ENCODE measurements at regions not wholly inside any gene's neighbourhood (a gene's known extent, or its start where the extent isn't known, plus 50 kb on each side); places are given as distances from the start of the nearest gene placed in this dataset.

- H3K27me3 ChIP-seq (ENCODE audit: control insufficient read depth in 1 of 2, insufficient read depth in 2 of 2, low read length in 2 of 2) = peaks cover 49 to 93% of the 10 kb centered on the region in 2 experiments
- ChIA-PET POLR2A (interaction anchor here (0.7 kb wide), 1 partner anchor 131 kb away, joined by 3 read pairs; the partner anchor contains the start of gene DPYD), CTCF (interaction anchor here (0.7 to 2.1 kb wide), 6 partner anchors 8 to 1087 kb away, joined by 3 to 8 read pairs (median 4); no protein-coding TSS in a partner anchor)
- peaks cover 41% of the 10 kb centered on the region for H3K4me1 Mint-ChIP-seq (ENCODE audit: low read depth)
- intact Hi-C loops (cut with DNase I, micrococcal nuclease) = loop anchor here (1.0 to 10.0 kb wide), 7 partner anchors 293 to 1814 kb away; no protein-coding TSS in a partner anchor
- H3K4me3 Mint-ChIP-seq = no peak overlapping the region
- no peak overlapping the region for H3K27ac ChIP-seq (ENCODE audit: low read depth in 1 of 2, low read length in 2 of 2)
- H3K9me3 ChIP-seq (ENCODE audit: control insufficient read depth in 1 of 2, insufficient read depth in 1 of 2, low read length in 2 of 2) = peaks cover 0 to 19% of the 10 kb centered on the region in 2 experiments
- no peaks in the 10 kb centered on the region for H3K36me3 ChIP-seq (ENCODE audit: insufficient read depth, low read length)
- DNase-seq = peak; percentile 54 to 81 (median 66)
- H3K9me3 Mint-ChIP-seq = peaks cover 2% of the 10 kb centered on the region
- no peaks in the 10 kb centered on the region for H3K36me3 Mint-ChIP-seq (ENCODE audit: low read depth)
- H3K27me3 Mint-ChIP-seq = peaks cover 98% of the 10 kb centered on the region
- TF ChIP-seq CTCF (IDR thresholded peaks at IDR 0.05) = peak; percentile 94
- H3K27ac Mint-ChIP-seq = no peak overlapping the region
- H3K4me1 ChIP-seq (ENCODE audit: insufficient read depth, low read length) = peaks cover 31% of the 10 kb centered on the region
- ATAC-seq (ENCODE audit: poor library complexity) = peak; percentile 43
- H3K4me3 ChIP-seq (ENCODE audit: low read length) = no peak overlapping the region
These were observed 130.3 kb upstream of the DPYD start for GRCh38 chr1:98051065-98051675.

- peaks cover 2% of the 10 kb centered on the region for H3K9me3 Mint-ChIP-seq
- Histone ChIP-seq H3K4me1 (ENCODE audit: insufficient read depth, low read length) (peaks cover 46% of the 10 kb centered on the region), H3K27ac (ENCODE audit: low read depth in 1 of 2, low read length in 2 of 2) (no peak overlapping the region), H3K36me3 (ENCODE audit: insufficient read depth, low read length) (no peaks in the 10 kb centered on the region), H3K27me3 (ENCODE audit: control insufficient read depth in 1 of 2, insufficient read depth in 2 of 2, low read length in 2 of 2) (peaks cover 60 to 97% of the 10 kb centered on the region in 2 experiments), H3K4me3 (ENCODE audit: low read length) (no peak overlapping the region), H3K9me3 (ENCODE audit: control insufficient read depth in 1 of 2, insufficient read depth in 1 of 2, low read length in 2 of 2) (peaks cover 0 to 33% of the 10 kb centered on the region in 2 experiments)
- H3K27ac Mint-ChIP-seq = no peak overlapping the region
- no peak for ATAC-seq (ENCODE audit: poor library complexity)
- intact Hi-C loops (cut with DNase I, micrococcal nuclease) = loop anchor here (2.0 to 10.0 kb wide), 5 partner anchors 381 to 1813 kb away; no protein-coding TSS in a partner anchor
- peaks cover 48% of the 10 kb centered on the region for H3K4me1 Mint-ChIP-seq (ENCODE audit: low read depth)
- TF ChIP-seq CTCF (IDR thresholded peaks at IDR 0.05) = no peak
- no peaks in the 10 kb centered on the region for H3K36me3 Mint-ChIP-seq (ENCODE audit: low read depth)
- ChIA-PET POLR2A (no interaction called here), CTCF (interaction anchor here (1.4 kb wide), 1 partner anchor 479 kb away, joined by 3 read pairs; no protein-coding TSS in a partner anchor)
- H3K4me3 Mint-ChIP-seq = no peak overlapping the region
- peaks cover 94% of the 10 kb centered on the region for H3K27me3 Mint-ChIP-seq
- DNase-seq = peak in 1 of 14 experiments; percentile 4
These were observed 128.7 kb upstream of the DPYD start for GRCh38 chr1:98049370-98050135.

GRCh38 chr1:98048751-98049325 is 128.0 kb upstream of the DPYD start:
- no peak for ATAC-seq (ENCODE audit: poor library complexity)
- Histone ChIP-seq H3K4me3 (ENCODE audit: low read length) (no peak overlapping the region), H3K36me3 (ENCODE audit: insufficient read depth, low read length) (no peaks in the 10 kb centered on the region), H3K4me1 (ENCODE audit: insufficient read depth, low read length) (peaks cover 44% of the 10 kb centered on the region), H3K27ac (ENCODE audit: low read depth in 1 of 2, low read length in 2 of 2) (no peak overlapping the region), H3K9me3 (ENCODE audit: control insufficient read depth in 1 of 2, insufficient read depth in 1 of 2, low read length in 2 of 2) (peaks cover 0 to 34% of the 10 kb centered on the region in 2 experiments), H3K27me3 (ENCODE audit: control insufficient read depth in 1 of 2, insufficient read depth in 2 of 2, low read length in 2 of 2) (peaks cover 60 to 97% of the 10 kb centered on the region in 2 experiments)
- H3K36me3 Mint-ChIP-seq (ENCODE audit: low read depth) = no peaks in the 10 kb centered on the region
- peaks cover 50% of the 10 kb centered on the region for H3K4me1 Mint-ChIP-seq (ENCODE audit: low read depth)
- intact Hi-C loops (cut with DNase I, micrococcal nuclease) = no loop called here
- peaks cover 94% of the 10 kb centered on the region for H3K27me3 Mint-ChIP-seq
- TF ChIP-seq CTCF (IDR thresholded peaks at IDR 0.05) = no peak
- no peak overlapping the region for H3K4me3 Mint-ChIP-seq
- CTCF ChIA-PET = interaction anchor here (1.1 to 1.4 kb wide), 2 partner anchors 379 to 478 kb away, joined by 3 read pairs; no protein-coding TSS in a partner anchor
- no peak for DNase-seq
- no peak overlapping the region for H3K27ac Mint-ChIP-seq
- POLR2A ChIA-PET = interaction anchor here (1.5 kb wide), 1 partner anchor 128 kb away, joined by 10 read pairs; the partner anchor contains the start of gene DPYD
- peaks cover 2% of the 10 kb centered on the region for H3K9me3 Mint-ChIP-seq

All from CD4-positive, alpha-beta T cell (primary cell).